OCI-LY1 (cell line): ENCODE measurements at regions not wholly inside any gene's neighbourhood (a gene's known extent, or its start where the extent isn't known, plus 50 kb on each side); places are given as distances from the start of the nearest gene placed in this dataset.

Experiments used
- EZH2 ChIP-seq: fragments of 200-600 bp; sonication (generic), shearing (Covaris generic); IDR thresholded peaks from 2 replicates; pipeline ENCODE4 v1.8.0; 2017; ENCODE audit warnings: borderline replicate concordance, mixed run types, mild to moderate bottlenecking, antibody characterized with exemption, low read length, moderate library complexity, mixed read lengths
- TF ChIP-seq, protein P1 (sequence below): fragments of 200-600 bp; sonication (generic), shearing (Covaris generic); IDR thresholded peaks from 2 replicates; pipeline ENCODE4 v1.5.1; 2017; ENCODE audit warnings: mild to moderate bottlenecking, antibody characterized with exemption, low read length, moderate library complexity, mixed read lengths

DNA sequence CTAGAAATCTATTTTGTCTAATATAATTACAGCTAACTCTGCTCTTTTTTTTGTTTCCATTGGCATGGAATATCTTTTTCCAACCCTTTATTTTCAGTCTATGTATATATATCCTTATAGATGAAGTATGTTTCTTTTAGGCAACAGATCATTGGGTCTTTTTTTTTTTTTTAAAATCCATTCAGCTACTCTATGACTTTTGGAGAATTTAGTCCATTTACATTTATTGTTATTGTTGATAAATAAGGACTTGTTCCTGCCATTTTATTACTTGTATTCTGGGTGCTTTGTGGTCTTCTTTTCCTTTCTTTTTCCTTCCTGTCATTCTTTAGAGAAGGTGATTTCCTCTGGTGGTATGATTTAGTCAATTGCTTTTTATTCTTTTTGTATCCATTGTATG lies 296.8 kb downstream of the SMARCA2 start:
- TF ChIP-seq, protein P1, sequence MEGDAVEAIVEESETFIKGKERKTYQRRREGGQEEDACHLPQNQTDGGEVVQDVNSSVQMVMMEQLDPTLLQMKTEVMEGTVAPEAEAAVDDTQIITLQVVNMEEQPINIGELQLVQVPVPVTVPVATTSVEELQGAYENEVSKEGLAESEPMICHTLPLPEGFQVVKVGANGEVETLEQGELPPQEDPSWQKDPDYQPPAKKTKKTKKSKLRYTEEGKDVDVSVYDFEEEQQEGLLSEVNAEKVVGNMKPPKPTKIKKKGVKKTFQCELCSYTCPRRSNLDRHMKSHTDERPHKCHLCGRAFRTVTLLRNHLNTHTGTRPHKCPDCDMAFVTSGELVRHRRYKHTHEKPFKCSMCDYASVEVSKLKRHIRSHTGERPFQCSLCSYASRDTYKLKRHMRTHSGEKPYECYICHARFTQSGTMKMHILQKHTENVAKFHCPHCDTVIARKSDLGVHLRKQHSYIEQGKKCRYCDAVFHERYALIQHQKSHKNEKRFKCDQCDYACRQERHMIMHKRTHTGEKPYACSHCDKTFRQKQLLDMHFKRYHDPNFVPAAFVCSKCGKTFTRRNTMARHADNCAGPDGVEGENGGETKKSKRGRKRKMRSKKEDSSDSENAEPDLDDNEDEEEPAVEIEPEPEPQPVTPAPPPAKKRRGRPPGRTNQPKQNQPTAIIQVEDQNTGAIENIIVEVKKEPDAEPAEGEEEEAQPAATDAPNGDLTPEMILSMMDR: no peak
- no peak for TF ChIP-seq EZH2
